ENCODE measurements at regions not wholly inside any gene's neighbourhood (a gene's known extent, or its start where the extent isn't known, plus 50 kb on each side); places are given as distances from the start of the nearest gene placed in this dataset.

DNA sequence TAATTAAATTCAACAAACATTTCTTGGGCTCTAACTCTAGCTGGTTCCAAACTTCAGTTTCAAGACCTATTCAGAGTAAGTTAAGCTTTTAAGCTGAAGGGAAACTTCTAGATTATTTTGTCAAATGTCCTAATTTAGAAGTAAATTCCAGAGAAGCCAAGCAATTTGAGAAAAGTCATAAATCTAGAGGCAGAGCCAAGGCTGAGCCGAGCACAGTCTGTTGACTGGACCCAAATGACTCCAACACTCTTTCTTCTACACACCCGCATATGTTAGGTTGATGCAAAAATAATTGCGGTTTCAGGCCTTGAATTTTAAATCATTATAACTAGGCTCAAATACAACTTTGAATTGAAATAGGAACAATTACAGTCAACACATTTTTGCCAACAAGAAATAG, 319.7 kb downstream of the NFIB start (continued):
- TF ChIP-seq, protein P1, sequence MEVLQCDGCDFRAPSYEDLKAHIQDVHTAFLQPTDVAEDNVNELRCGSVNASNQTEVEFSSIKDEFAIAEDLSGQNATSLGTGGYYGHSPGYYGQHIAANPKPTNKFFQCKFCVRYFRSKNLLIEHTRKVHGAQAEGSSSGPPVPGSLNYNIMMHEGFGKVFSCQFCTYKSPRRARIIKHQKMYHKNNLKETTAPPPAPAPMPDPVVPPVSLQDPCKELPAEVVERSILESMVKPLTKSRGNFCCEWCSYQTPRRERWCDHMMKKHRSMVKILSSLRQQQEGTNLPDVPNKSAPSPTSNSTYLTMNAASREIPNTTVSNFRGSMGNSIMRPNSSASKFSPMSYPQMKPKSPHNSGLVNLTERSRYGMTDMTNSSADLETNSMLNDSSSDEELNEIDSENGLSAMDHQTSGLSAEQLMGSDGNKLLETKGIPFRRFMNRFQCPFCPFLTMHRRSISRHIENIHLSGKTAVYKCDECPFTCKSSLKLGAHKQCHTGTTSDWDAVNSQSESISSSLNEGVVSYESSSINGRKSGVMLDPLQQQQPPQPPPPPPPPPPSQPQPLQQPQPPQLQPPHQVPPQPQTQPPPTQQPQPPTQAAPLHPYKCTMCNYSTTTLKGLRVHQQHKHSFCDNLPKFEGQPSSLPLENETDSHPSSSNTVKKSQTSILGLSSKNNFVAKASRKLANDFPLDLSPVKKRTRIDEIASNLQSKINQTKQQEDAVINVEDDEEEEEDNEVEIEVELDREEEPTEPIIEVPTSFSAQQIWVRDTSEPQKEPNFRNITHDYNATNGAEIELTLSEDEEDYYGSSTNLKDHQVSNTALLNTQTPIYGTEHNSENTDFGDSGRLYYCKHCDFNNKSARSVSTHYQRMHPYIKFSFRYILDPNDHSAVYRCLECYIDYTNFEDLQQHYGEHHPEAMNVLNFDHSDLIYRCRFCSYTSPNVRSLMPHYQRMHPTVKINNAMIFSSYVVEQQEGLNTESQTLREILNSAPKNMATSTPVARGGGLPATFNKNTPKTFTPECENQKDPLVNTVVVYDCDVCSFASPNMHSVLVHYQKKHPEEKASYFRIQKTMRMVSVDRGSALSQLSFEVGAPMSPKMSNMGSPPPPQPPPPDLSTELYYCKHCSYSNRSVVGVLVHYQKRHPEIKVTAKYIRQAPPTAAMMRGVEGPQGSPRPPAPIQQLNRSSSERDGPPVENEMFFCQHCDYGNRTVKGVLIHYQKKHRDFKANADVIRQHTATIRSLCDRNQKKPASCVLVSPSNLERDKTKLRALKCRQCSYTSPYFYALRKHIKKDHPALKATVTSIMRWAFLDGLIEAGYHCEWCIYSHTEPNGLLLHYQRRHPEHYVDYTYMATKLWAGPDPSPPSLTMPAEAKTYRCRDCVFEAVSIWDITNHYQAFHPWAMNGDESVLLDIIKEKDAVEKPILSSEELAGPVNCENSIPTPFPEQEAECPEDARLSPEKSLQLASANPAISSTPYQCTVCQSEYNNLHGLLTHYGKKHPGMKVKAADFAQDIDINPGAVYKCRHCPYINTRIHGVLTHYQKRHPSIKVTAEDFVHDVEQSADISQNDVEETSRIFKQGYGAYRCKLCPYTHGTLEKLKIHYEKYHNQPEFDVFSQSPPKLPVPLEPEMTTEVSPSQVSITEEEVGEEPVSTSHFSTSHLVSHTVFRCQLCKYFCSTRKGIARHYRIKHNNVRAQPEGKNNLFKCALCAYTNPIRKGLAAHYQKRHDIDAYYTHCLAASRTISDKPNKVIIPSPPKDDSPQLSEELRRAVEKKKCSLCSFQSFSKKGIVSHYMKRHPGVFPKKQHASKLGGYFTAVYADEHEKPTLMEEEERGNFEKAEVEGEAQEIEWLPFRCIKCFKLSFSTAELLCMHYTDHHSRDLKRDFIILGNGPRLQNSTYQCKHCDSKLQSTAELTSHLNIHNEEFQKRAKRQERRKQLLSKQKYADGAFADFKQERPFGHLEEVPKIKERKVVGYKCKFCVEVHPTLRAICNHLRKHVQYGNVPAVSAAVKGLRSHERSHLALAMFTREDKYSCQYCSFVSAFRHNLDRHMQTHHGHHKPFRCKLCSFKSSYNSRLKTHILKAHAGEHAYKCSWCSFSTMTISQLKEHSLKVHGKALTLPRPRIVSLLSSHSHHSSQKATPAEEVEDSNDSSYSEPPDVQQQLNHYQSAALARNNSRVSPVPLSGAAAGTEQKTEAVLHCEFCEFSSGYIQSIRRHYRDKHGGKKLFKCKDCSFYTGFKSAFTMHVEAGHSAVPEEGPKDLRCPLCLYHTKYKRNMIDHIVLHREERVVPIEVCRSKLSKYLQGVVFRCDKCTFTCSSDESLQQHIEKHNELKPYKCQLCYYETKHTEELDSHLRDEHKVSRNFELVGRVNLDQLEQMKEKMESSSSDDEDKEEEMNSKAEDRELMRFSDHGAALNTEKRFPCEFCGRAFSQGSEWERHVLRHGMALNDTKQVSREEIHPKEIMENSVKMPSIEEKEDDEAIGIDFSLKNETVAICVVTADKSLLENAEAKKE (CRISPR knock-in tag; IDR thresholded peaks at IDR 0.05): no peak
- TF ChIP-seq JUNB (IDR thresholded peaks at IDR 0.05; ENCODE audit: unreplicated experiment) (no peak), ZNF114 (CRISPR knock-in tag; IDR thresholded peaks at IDR 0.05) (no peak), NANOG (IDR thresholded peaks at IDR 0.05; ENCODE audit: borderline replicate concordance) (no peak), CREB1 (CRISPR knock-in tag; IDR thresholded peaks at IDR 0.05; ENCODE audit: low read depth) (no peak), ZNF331 (CRISPR knock-in tag; IDR thresholded peaks at IDR 0.05; ENCODE audit: low read depth) (no peak)

DNA sequence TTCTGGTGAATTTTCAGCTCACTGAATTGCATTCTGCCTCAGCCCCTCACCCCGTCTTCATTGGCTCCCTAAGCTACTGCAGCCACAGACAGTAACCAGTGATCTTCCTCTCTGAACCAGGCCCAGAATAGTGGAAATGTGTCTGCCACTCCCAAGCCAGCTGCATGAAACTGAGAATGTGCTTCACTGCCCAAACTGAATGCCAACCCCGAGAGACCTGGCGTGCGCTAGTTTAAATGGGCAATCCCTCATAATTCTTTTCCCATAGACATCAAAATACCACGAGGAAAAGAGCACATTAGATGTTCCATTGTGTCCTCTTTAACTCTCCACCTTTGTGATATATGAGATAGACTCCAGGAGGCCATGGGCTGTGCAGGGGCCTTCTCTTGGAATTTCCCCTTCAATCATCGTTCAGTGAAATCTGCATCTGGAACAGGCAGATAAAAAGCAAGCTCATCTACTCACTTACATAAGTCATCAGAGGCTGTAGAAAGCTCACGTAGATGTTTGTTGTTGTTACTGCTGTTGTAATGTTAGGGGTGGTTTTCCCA, 320.2 kb downstream of the NFIB start:
- no peaks in the 10 kb centered on the region for H3K4me1 ChIP-seq (ENCODE audit: insufficient read depth)
- H3K9me3 Mint-ChIP-seq: no peaks in the 10 kb centered on the region; the same call in 1 of the 3 replicates
- no peaks in the 10 kb centered on the region for H3F3A ChIP-seq (replicated peaks; ENCODE audit: low read depth)
- H4K20me1 ChIP-seq (replicated peaks; ENCODE audit: insufficient read depth): no peaks in the 10 kb centered on the region
- H3K4me2 ChIP-seq: no peak overlapping the region
- H2AFZ ChIP-seq: peak overlapping the region; percentile 76; the same call in 1 of the 2 replicates
- H3K27ac ChIP-seq (ENCODE audit: low read depth): no peak overlapping the region
- H3K27me3 ChIP-seq (ENCODE audit: insufficient read depth): no peaks in the 10 kb centered on the region
- DNase-seq (ENCODE audit: low spot score): no peak
- no peak for ATAC-seq
- H3K27ac Mint-ChIP-seq: no peak overlapping the region
- no peaks in the 10 kb centered on the region for H3K36me3 ChIP-seq (ENCODE audit: insufficient read depth)
- H3K27me3 Mint-ChIP-seq (ENCODE audit: insufficient read depth, low read depth, poor library complexity): peaks cover 2% of the 10 kb centered on the region
- H3K4me3 Mint-ChIP-seq: no peak overlapping the region
- no peaks in the 10 kb centered on the region; the same call in 2 of the 3 replicates for H3K36me3 Mint-ChIP-seq (ENCODE audit: low read depth)
- H3K4me3 ChIP-seq: no peak overlapping the region
- no peaks in the 10 kb centered on the region for H3K79me2 ChIP-seq (replicated peaks; ENCODE audit: insufficient read depth)
- peaks cover 10% of the 10 kb centered on the region for H3K9me2 ChIP-seq (ENCODE audit: insufficient read depth)
- peaks cover 3% of the 10 kb centered on the region; the same call in 1 of the 3 replicates for H3K4me1 Mint-ChIP-seq
- TF ChIP-seq POLR2AphosphoS5 (IDR thresholded peaks at IDR 0.05; ENCODE audit: low read depth): no peak
- TF ChIP-seq, protein P1 (CRISPR knock-in tag; IDR thresholded peaks at IDR 0.05): no peak
- no peak for TF ChIP-seq STAT1 (IDR thresholded peaks at IDR 0.05; ENCODE audit: unreplicated experiment)
- TF ChIP-seq NANOG (IDR thresholded peaks at IDR 0.05; ENCODE audit: borderline replicate concordance): no peak
- TF ChIP-seq EZH2phosphoT487 (IDR thresholded peaks at IDR 0.05; ENCODE audit: unreplicated experiment): no peak

All from GM23338 (cell line).